IMR-90 (cell line): ENCODE measurements at regions not wholly inside any gene's neighbourhood (a gene's known extent, or its start where the extent isn't known, plus 50 kb on each side); places are given as distances from the start of the nearest gene placed in this dataset.

Experiments used
- ATAC-seq: fragments of 200-7000 bp; cut with Tn5 transposase; 2 replicates; pipeline ENCODE4 v1.9.1; 2020; ENCODE audit warnings: low read depth, mild to moderate bottlenecking, moderate library complexity
- BruUV-seq: library from RNA; stranded (reverse); fragments of 400-500 nt; replicated peaks from 2 replicates; lab custom pipeline; 2021; lab: Mats Ljungman, UMichigan
- CTCF ChIA-PET: fragments of 300-600 bp; formaldehyde crosslinking; extraction: SDS; loops from one replicate; lab custom pipeline; 2021; ENCODE audit warnings: antibody characterized with exemption; lab: Yijun Ruan, JAX
- POLR2A ChIA-PET: fragments of 300-600 bp; sonication (Branson Sonifier 250); formaldehyde crosslinking; loops from one replicate; lab custom pipeline; 2022; ENCODE audit warnings: antibody characterized with exemption; ENCODE audit not compliant: unreplicated experiment; lab: Charles Lee
- DNase-seq: peaks from one replicate; pipeline ENCODE4 v3.0.0; 2013
- H2AFZ ChIP-seq: replicated peaks from 2 replicates; pipeline ENCODE3; 2013; ENCODE audit warnings: low read length, mild to moderate bottlenecking; ENCODE audit not compliant: poor library complexity
- H2AK5ac ChIP-seq: 2 replicates; pipeline ENCODE4 v1.6.1; 2013; ENCODE audit warnings: low read depth, low read length, inconsistent platforms
- H2AK9ac ChIP-seq: replicated peaks from 2 replicates; pipeline ENCODE3; 2013; ENCODE audit warnings: mild to moderate bottlenecking, low read depth, low read length, moderate library complexity; ENCODE audit not compliant: poor library complexity
- H2BK120ac ChIP-seq: 2 replicates; pipeline ENCODE4 v1.6.1; 2013; ENCODE audit warnings: low read depth, low read length, inconsistent platforms
- H2BK15ac ChIP-seq: 3 replicates; pipeline ENCODE4 v1.6.1; 2013; ENCODE audit warnings: low read depth, low read length, inconsistent platforms
- H2BK20ac ChIP-seq: 2 replicates; pipeline ENCODE4 v1.6.1; 2013; ENCODE audit warnings: low read depth, mild to moderate bottlenecking, inconsistent platforms, low read length, moderate library complexity
- H2BK5ac ChIP-seq: 2 replicates; pipeline ENCODE4 v1.6.1; 2013; ENCODE audit warnings: mild to moderate bottlenecking, low read depth, low read length, inconsistent platforms; ENCODE audit not compliant: poor library complexity, severe bottlenecking
- H3K14ac ChIP-seq: replicated peaks from 2 replicates; pipeline ENCODE4 v1.6.1; 2013; ENCODE audit warnings: low read depth, low read length, inconsistent platforms
- H3K18ac ChIP-seq: 2 replicates; pipeline ENCODE4 v1.6.1; 2013; ENCODE audit warnings: low read depth, low read length, control low read depth
- H3K23ac ChIP-seq: 2 replicates; pipeline ENCODE4 v1.6.1; 2013; ENCODE audit warnings: low read depth, low read length, inconsistent platforms
- H3K27ac ChIP-seq: 2 replicates; pipeline ENCODE4 v1.5.1; 2013; ENCODE audit warnings: mild to moderate bottlenecking, control low read depth, low read length; ENCODE audit not compliant: insufficient read depth
- H3K27me3 ChIP-seq: 2 replicates; pipeline ENCODE4 v1.6.1; 2013; ENCODE audit warnings: low read length; ENCODE audit not compliant: control insufficient read depth, insufficient read depth
- H3K36me3 ChIP-seq: 2 replicates; pipeline ENCODE4 v1.6.1; 2013; ENCODE audit warnings: low read length, mixed read lengths; ENCODE audit not compliant: control insufficient read depth, insufficient read depth
- H3K4ac ChIP-seq: 2 replicates; pipeline ENCODE4 v1.6.1; 2013; ENCODE audit warnings: low read depth, low read length, inconsistent platforms
- H3K4me1 ChIP-seq: 2 replicates; pipeline ENCODE4 v1.6.1; 2013; ENCODE audit warnings: low read length, mixed read lengths; ENCODE audit not compliant: control insufficient read depth, insufficient read depth
- H3K4me2 ChIP-seq: 2 replicates; pipeline ENCODE4 v1.6.1; 2013; ENCODE audit warnings: low read depth, mild to moderate bottlenecking, control low read depth, low read length, moderate library complexity
- H3K4me3 ChIP-seq: 2 replicates; pipeline ENCODE4 v1.5.1; 2013; ENCODE audit warnings: low read depth, mild to moderate bottlenecking, control low read depth, low read length, moderate library complexity; ENCODE audit not compliant: insufficient read depth
- H3K56ac ChIP-seq: 2 replicates; pipeline ENCODE4 v1.6.1; 2013; ENCODE audit warnings: low read length, inconsistent platforms; ENCODE audit not compliant: insufficient read depth; ENCODE audit errors: extremely low read depth
- H3K79me1 ChIP-seq, 2 experiments: 2 replicates each; pipeline ENCODE4 v1.6.1; 2013; ENCODE audit warnings: low read length in 2 of 2, inconsistent platforms in 1 of 2, low read depth in 1 of 2
- H3K9ac ChIP-seq: 2 replicates; pipeline ENCODE4 v1.6.1; 2013; ENCODE audit warnings: low read depth, low read length, control low read depth
- H3K9me1 ChIP-seq: 2 replicates; pipeline ENCODE4 v1.6.1; 2013; ENCODE audit warnings: low read length, inconsistent platforms; ENCODE audit not compliant: insufficient read depth
- H3K9me3 ChIP-seq: 2 replicates; pipeline ENCODE4 v1.6.1; 2013; ENCODE audit warnings: low read length; ENCODE audit not compliant: control insufficient read depth, insufficient read depth
- H4K20me1 ChIP-seq: 2 replicates; pipeline ENCODE4 v1.6.1; 2013; ENCODE audit warnings: low read length, inconsistent platforms; ENCODE audit not compliant: insufficient read depth
- H4K5ac ChIP-seq: 2 replicates; pipeline ENCODE4 v1.6.1; 2013; ENCODE audit warnings: mild to moderate bottlenecking, low read depth, low read length, control low read depth
- H4K8ac ChIP-seq, 2 experiments: 2 replicates each; pipeline ENCODE4 v1.6.1; 2013; ENCODE audit warnings: low read depth in 2 of 2, low read length in 2 of 2, control low read depth in 1 of 2, inconsistent platforms in 1 of 2
- H4K91ac ChIP-seq: 2 replicates; pipeline ENCODE4 v1.6.1; 2013; ENCODE audit warnings: low read depth, low read length, inconsistent platforms; ENCODE audit not compliant: insufficient read depth
- BHLHE40 ChIP-seq: fragments of 150-350 bp; IDR thresholded peaks from 2 replicates; pipeline ENCODE4 v1.6.1; 2016; ENCODE audit warnings: mild to moderate bottlenecking, low read depth, low read length
- CEBPB ChIP-seq: IDR thresholded peaks from 2 replicates; pipeline ENCODE4 v1.6.1; 2012; ENCODE audit warnings: low read depth, low read length, improper control_type of control experiment
- CHD1 ChIP-seq: IDR thresholded peaks from 2 replicates; pipeline ENCODE4 v1.6.1; 2012; ENCODE audit warnings: low read depth, low read length, improper control_type of control experiment
- FOS ChIP-seq: fragments of 150-350 bp; IDR thresholded peaks from 2 replicates; pipeline ENCODE4 v1.6.1; 2016; ENCODE audit warnings: low read depth, low read length
- MAFK ChIP-seq: IDR thresholded peaks from 2 replicates; pipeline ENCODE4 v1.6.1; 2012; ENCODE audit warnings: low read depth, low read length, improper control_type of control experiment
- MAZ ChIP-seq: IDR thresholded peaks from 2 replicates; pipeline ENCODE4 v1.6.1; 2012; ENCODE audit warnings: low read depth, mild to moderate bottlenecking, low read length, improper control_type of control experiment, moderate library complexity, borderline replicate concordance
- POLR2A ChIP-seq: IDR thresholded peaks from 2 replicates; pipeline ENCODE4 v1.6.1; 2012; ENCODE audit warnings: mild to moderate bottlenecking, low read depth, low read length
- WGBS, 2 experiments: methylation state at CpG; one replicate each; pipeline versions ENCODE4 v1.1.5 to v1.1.7; 2013; ENCODE audit warnings: missing lambda C conversion rate in 2 of 2; ENCODE audit not compliant: insufficient read length in 1 of 2; ENCODE audit errors: extremely low coverage in 2 of 2; 5-methylcytosine and 5-hydroxymethylcytosine counted together
- dilution Hi-C: fragments of 300-500 bp; cut with HindIII; formaldehyde crosslinking; loops from one replicate; pipeline ENCODE4 v1.14.3; 2018; ENCODE audit warnings: low sequenced_read_pairs; ENCODE audit not compliant: unreplicated experiment
- in situ Hi-C: fragments of 300-500 bp; cut with MboI; formaldehyde crosslinking; loops from 3 replicates; pipeline ENCODE4 v1.14.3; 2019; ENCODE audit warnings: low sequenced_read_pairs, inconsistent platforms, mixed read lengths
- intact Hi-C: fragments of 100-400 bp; cut with micrococcal nuclease; formaldehyde crosslinking; loops from 2 replicates; pipeline ENCODE4 v1.10.0; 2022
- TF ChIP-seq, protein P1 (sequence below): fragments of 150-350 bp; IDR thresholded peaks from 2 replicates; pipeline ENCODE4 v1.6.1; 2017; ENCODE audit warnings: mild to moderate bottlenecking, antibody characterized with exemption, low read length, low read depth
- TF ChIP-seq, protein P2 (sequence below): fragments of 150-350 bp; IDR thresholded peaks from 2 replicates; pipeline ENCODE4 v1.6.1; 2016; ENCODE audit warnings: low read depth, mild to moderate bottlenecking, low read length, moderate library complexity, borderline replicate concordance

- H4K20me1 ChIP-seq, result no peaks in the 10 kb centered on the region
- no peak overlapping the region for H3K4me2 ChIP-seq
- H3K56ac ChIP-seq, result no peak overlapping the region
- H2BK20ac ChIP-seq, result no peak overlapping the region
- no peaks in the 10 kb centered on the region for H3K27me3 ChIP-seq
- H3K9ac ChIP-seq, result no peak overlapping the region
- H3K79me1 ChIP-seq, result no peaks in the 10 kb centered on the region
- WGBS, 2 experiments, result no CpG with 5 or more reads among the region's 2 CpGs
- H3K14ac ChIP-seq, result no peak overlapping the region
- ATAC-seq (no peak), DNase-seq (no peak)
- H4K91ac ChIP-seq, result no peak overlapping the region
- CTCF ChIA-PET, result no interaction called here
- H2BK120ac ChIP-seq, result no peak overlapping the region
- intact Hi-C loops (no loop called here), in situ Hi-C loops (no loop called here), dilution Hi-C loops (no loop called here)
- no peak overlapping the region for H4K8ac ChIP-seq
- no TSS peak for BruUV-seq
- H3K27ac ChIP-seq, result no peak overlapping the region
- no peaks in the 10 kb centered on the region for H3K9me1 ChIP-seq
- POLR2A ChIA-PET, result no interaction called here
- H4K5ac ChIP-seq, result no peak overlapping the region
- H2BK5ac ChIP-seq, result no peak overlapping the region
- no peak overlapping the region for H3K18ac ChIP-seq
- H2BK15ac ChIP-seq, result no peak overlapping the region
- no peaks in the 10 kb centered on the region for H3K4me1 ChIP-seq
- H2AK9ac ChIP-seq, result no peak overlapping the region
- no peak overlapping the region for H3K4me3 ChIP-seq
- no peaks in the 10 kb centered on the region for H3K9me3 ChIP-seq
- H3K4ac ChIP-seq, result no peak overlapping the region
- H2AFZ ChIP-seq, result no peak overlapping the region
- H2AK5ac ChIP-seq, result no peak overlapping the region
- TF ChIP-seq, protein P1, sequence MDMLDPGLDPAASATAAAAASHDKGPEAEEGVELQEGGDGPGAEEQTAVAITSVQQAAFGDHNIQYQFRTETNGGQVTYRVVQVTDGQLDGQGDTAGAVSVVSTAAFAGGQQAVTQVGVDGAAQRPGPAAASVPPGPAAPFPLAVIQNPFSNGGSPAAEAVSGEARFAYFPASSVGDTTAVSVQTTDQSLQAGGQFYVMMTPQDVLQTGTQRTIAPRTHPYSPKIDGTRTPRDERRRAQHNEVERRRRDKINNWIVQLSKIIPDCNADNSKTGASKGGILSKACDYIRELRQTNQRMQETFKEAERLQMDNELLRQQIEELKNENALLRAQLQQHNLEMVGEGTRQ, result no peak
- TF ChIP-seq MAZ (no peak), MAFK (no peak), FOS (no peak), CEBPB (peak; percentile 75), CHD1 (no peak), BHLHE40 (no peak), POLR2A (no peak)
- TF ChIP-seq, protein P2, sequence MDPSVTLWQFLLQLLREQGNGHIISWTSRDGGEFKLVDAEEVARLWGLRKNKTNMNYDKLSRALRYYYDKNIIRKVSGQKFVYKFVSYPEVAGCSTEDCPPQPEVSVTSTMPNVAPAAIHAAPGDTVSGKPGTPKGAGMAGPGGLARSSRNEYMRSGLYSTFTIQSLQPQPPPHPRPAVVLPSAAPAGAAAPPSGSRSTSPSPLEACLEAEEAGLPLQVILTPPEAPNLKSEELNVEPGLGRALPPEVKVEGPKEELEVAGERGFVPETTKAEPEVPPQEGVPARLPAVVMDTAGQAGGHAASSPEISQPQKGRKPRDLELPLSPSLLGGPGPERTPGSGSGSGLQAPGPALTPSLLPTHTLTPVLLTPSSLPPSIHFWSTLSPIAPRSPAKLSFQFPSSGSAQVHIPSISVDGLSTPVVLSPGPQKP, result no peak
- no peak overlapping the region for H3K23ac ChIP-seq
- no peaks in the 10 kb centered on the region for H3K36me3 ChIP-seq
Observed at GRCh38 chrX:94545722-94546121, 871.7 kb downstream of the FAM133A start.
